Liver (tissue), 8 donors: ENCODE measurements at regions not wholly inside any gene's neighbourhood (a gene's known extent, or its start where the extent isn't known, plus 50 kb on each side); places are given as distances from the start of the nearest gene placed in this dataset.

Source experiments
- DNase-seq: peaks from one replicate; pipeline ENCODE4 v3.0.0-alpha.2; 2017; ENCODE audit warnings: low spot score
- H3K27ac ChIP-seq, 2 donors: one replicate each; pipeline ENCODE4 v1.7.0; 2013; ENCODE audit warnings: inconsistent platforms in 2 of 2, low read length in 2 of 2, control low read depth in 1 of 2, low read depth in 1 of 2, mild to moderate bottlenecking in 1 of 2
- H3K27me3 ChIP-seq, 4 donors: one replicate each; pipeline versions ENCODE4 v1.6.1 to v1.7.0; 2013; ENCODE audit warnings: low read length in 3 of 4, inconsistent platforms in 1 of 4, mild to moderate bottlenecking in 1 of 4, moderate library complexity in 1 of 4; ENCODE audit not compliant: control insufficient read depth in 4 of 4, insufficient read depth in 4 of 4
- H3K36me3 ChIP-seq, 4 donors: one replicate each; pipeline versions ENCODE4 v1.6.1 to v1.7.0; 2013; ENCODE audit warnings: low read length in 3 of 4, mild to moderate bottlenecking in 3 of 4, low read depth in 1 of 4, moderate library complexity in 1 of 4; ENCODE audit not compliant: control insufficient read depth in 4 of 4, insufficient read depth in 3 of 4
- H3K4me1 ChIP-seq, 4 donors: one replicate each; pipeline versions ENCODE4 v1.6.1 to v1.7.0; 2013; ENCODE audit warnings: low read length in 3 of 4, mild to moderate bottlenecking in 3 of 4, moderate library complexity in 1 of 4; ENCODE audit not compliant: control insufficient read depth in 4 of 4, insufficient read depth in 4 of 4
- H3K4me3 ChIP-seq, 3 donors: one replicate each; pipeline versions ENCODE4 v1.6.1 to v1.7.0; 2013; ENCODE audit warnings: low read length in 3 of 3, control low read depth in 1 of 3, low read depth in 1 of 3, mild to moderate bottlenecking in 1 of 3
- H3K9ac ChIP-seq, 2 donors: one replicate each; pipeline ENCODE4 v1.7.0; 2013; ENCODE audit warnings: low read length in 2 of 2, mild to moderate bottlenecking in 2 of 2, moderate library complexity in 2 of 2, control low read depth in 1 of 2, low read depth in 1 of 2
- H3K9me3 ChIP-seq, 4 donors: one replicate each; pipeline versions ENCODE4 v1.6.1 to v1.7.0; 2013; ENCODE audit warnings: low read length in 3 of 4; ENCODE audit not compliant: control insufficient read depth in 4 of 4
- ATF3 ChIP-seq: IDR thresholded peaks from 2 replicates; pipeline ENCODE4 v1.6.1; 2016; ENCODE audit warnings: antibody characterized with exemption
- CTCF ChIP-seq: fragments of 150-350 bp; IDR thresholded peaks from 2 replicates; pipeline ENCODE4 v1.5.1; 2017; ENCODE audit warnings: improper control_type of control experiment, low read depth, low read length; ENCODE audit not compliant: missing input control
- EGR1 ChIP-seq, 2 donors: IDR thresholded peaks; 2 replicates each; pipeline ENCODE4 v1.6.1; 2016 to 2018; ENCODE audit warnings: antibody characterized with exemption in 2 of 2, low read depth in 2 of 2
- FOXA1 ChIP-seq: IDR thresholded peaks from 2 replicates; pipeline ENCODE4 v1.6.1; 2016; ENCODE audit warnings: antibody characterized with exemption
- FOXA2 ChIP-seq: IDR thresholded peaks from 2 replicates; pipeline ENCODE4 v1.6.1; 2016; ENCODE audit warnings: antibody characterized with exemption
- GABPA ChIP-seq, 2 donors: IDR thresholded peaks in 1 of 2; conservative IDR thresholded peaks in 1 of 2; 2 replicates each; pipeline ENCODE4 v1.6.1; 2016; ENCODE audit warnings: antibody characterized with exemption in 2 of 2, mild to moderate bottlenecking in 1 of 2, moderate library complexity in 1 of 2
- HNF4A ChIP-seq, 2 donors: conservative IDR thresholded peaks; 2 replicates each; pipeline ENCODE4 v1.6.1; 2016; ENCODE audit warnings: antibody characterized with exemption in 2 of 2, mild to moderate bottlenecking in 2 of 2
- HNF4G ChIP-seq: IDR thresholded peaks from 2 replicates; pipeline ENCODE4 v1.6.1; 2016; ENCODE audit warnings: antibody characterized with exemption
- JUND ChIP-seq, 2 donors: IDR thresholded peaks; 2 replicates each; pipeline ENCODE4 v1.6.1; 2016; ENCODE audit warnings: antibody characterized with exemption in 2 of 2
- MAX ChIP-seq: IDR thresholded peaks from 2 replicates; pipeline ENCODE4 v1.6.1; 2016; ENCODE audit warnings: antibody characterized with exemption
- NR2F2 ChIP-seq: IDR thresholded peaks from 2 replicates; pipeline ENCODE4 v1.6.1; 2016; ENCODE audit warnings: antibody characterized with exemption
- RAD21 ChIP-seq, 2 donors: IDR thresholded peaks; 2 replicates each; pipeline ENCODE4 v1.6.1; 2016; ENCODE audit warnings: antibody characterized with exemption in 2 of 2, mild to moderate bottlenecking in 2 of 2
- REST ChIP-seq: IDR thresholded peaks from 2 replicates; pipeline ENCODE4 v1.6.1; 2016; ENCODE audit warnings: antibody characterized with exemption, mild to moderate bottlenecking
- RXRA ChIP-seq, 2 donors: IDR thresholded peaks; 2 replicates each; pipeline ENCODE4 v1.6.1; 2017 to 2018; ENCODE audit warnings: antibody characterized with exemption in 2 of 2, mild to moderate bottlenecking in 1 of 2
- SP1 ChIP-seq: IDR thresholded peaks from 2 replicates; pipeline ENCODE4 v1.6.1; 2018; ENCODE audit warnings: antibody characterized with exemption, mild to moderate bottlenecking
- TAF1 ChIP-seq: conservative IDR thresholded peaks from 2 replicates; pipeline ENCODE4 v1.6.1; 2016; ENCODE audit warnings: antibody characterized with exemption, mild to moderate bottlenecking
- YY1 ChIP-seq: IDR thresholded peaks from 2 replicates; pipeline ENCODE4 v1.6.1; 2016; ENCODE audit warnings: antibody characterized with exemption, mild to moderate bottlenecking
- ZBTB33 ChIP-seq: IDR thresholded peaks from 2 replicates; pipeline ENCODE4 v1.6.1; 2016; ENCODE audit warnings: antibody characterized with exemption
- WGBS: extraction: QIAGEN DNeasy Blood & Tissue Kit; methylation state at CpG from one replicate; pipeline ENCODE4 v1.1.7; 2013; 5-methylcytosine and 5-hydroxymethylcytosine counted together
- donor health status: healthy.
- donor health status: healthy.
- donor health status: healthy.
- donor health status: healthy.
- donor health status: healthy.

GRCh38 chr6:3648724-3649123 is 102.8 kb downstream of the PXDC1 start:
- H3K36me3 ChIP-seq = no peaks in the 10 kb centered on the region
- no peaks in the 10 kb centered on the region for H3K4me1 ChIP-seq
- no peak overlapping the region for H3K4me3 ChIP-seq
- no peaks in the 10 kb centered on the region for H3K27me3 ChIP-seq
- no peaks in the 10 kb centered on the region for H3K9me3 ChIP-seq
- no peak overlapping the region for H3K27ac ChIP-seq
- 75% methylated on average over 2 of the region's 2 CpGs for WGBS
- DNase-seq = no peak
- H3K9ac ChIP-seq = no peak overlapping the region
- TF ChIP-seq YY1 = no peak
- no peak for TF ChIP-seq GABPA (IDR thresholded peaks at IDR 0.05 in 1 of 2, conservative IDR thresholded peaks at IDR 0.05 in 1 of 2)
- TF ChIP-seq REST = no peak
- TF ChIP-seq SP1 = no peak
- no peak for TF ChIP-seq ZBTB33
- TF ChIP-seq FOXA1 = no peak
- TF ChIP-seq MAX = no peak
- TF ChIP-seq HNF4A (conservative IDR thresholded peaks at IDR 0.05) = no peak
- no peak for TF ChIP-seq TAF1
- no peak for TF ChIP-seq EGR1 (IDR thresholded peaks at IDR 0.05; ENCODE audit: low read depth in 2 of 2)
- no peak for TF ChIP-seq FOXA2
- TF ChIP-seq JUND (IDR thresholded peaks at IDR 0.05) = no peak
- TF ChIP-seq CTCF = no peak
- no peak for TF ChIP-seq ATF3
- TF ChIP-seq HNF4G = no peak
- TF ChIP-seq RXRA (IDR thresholded peaks at IDR 0.05) = no peak
- TF ChIP-seq RAD21 (IDR thresholded peaks at IDR 0.05) = no peak
- TF ChIP-seq NR2F2 = no peak
